ENCODE measurements at regions not wholly inside any gene's neighbourhood (a gene's known extent, or its start where the extent isn't known, plus 50 kb on each side); places are given as distances from the start of the nearest gene placed in this dataset.

DNA sequence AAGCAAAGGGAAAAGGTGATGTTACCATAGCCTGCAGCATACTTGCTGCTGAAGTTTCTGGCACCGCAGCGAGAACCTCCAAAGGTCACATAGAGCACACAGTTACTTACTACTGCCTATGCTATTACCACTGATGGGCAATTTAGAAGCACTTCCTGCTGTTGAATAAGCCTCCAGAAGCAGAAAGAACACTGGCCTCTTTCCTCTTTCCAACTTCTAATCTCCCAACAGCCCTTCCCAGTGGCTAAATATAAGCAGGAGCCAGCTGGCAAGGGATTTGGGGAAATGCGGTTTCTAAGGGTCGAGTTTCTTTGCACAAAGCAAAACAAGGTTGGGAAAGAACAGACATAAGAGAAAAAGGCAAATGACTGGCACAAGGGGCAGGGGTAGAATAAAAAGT is 669.2 kb upstream of the ACO1 start:
- DNase-seq (ENCODE audit: extremely low read depth in 1 of 4, low spot score in 3 of 4), result no peak
- WGBS (ENCODE audit: insufficient coverage, low coverage, missing lambda C conversion rate), result 0% methylated on average over 2 of the region's 4 CpGs
- CTCF ChIA-PET (ENCODE audit: low intra/inter-chr PET ratio), result no interaction called here
- intact Hi-C loops (cut with micrococcal nuclease) (no loop called here), in situ Hi-C loops (cut with MboI) (no loop called here)
- Histone ChIP-seq H3K9ac (ENCODE audit: insufficient read depth in 1 of 2, low read depth in 2 of 2, low read length in 2 of 2) (no peak overlapping the region), H3K79me2 (ENCODE audit: control insufficient read depth, insufficient read depth, low read length) (no peaks in the 10 kb centered on the region), H2AFZ (ENCODE audit: low read depth, low read length) (no peak overlapping the region), H3K27ac (ENCODE audit: extremely low read depth, low read depth, low read length) (no peak overlapping the region), H3K9me3 (replicated peaks; ENCODE audit: control insufficient read depth, insufficient read depth, low read depth, low read length) (no peaks in the 10 kb centered on the region), H3K27me3 (ENCODE audit: control insufficient read depth in 2 of 2, insufficient read depth in 2 of 2, low read length in 2 of 2) (no peaks in the 10 kb centered on the region), H3K4me3 (no peak overlapping the region), H3K9me1 (ENCODE audit: control insufficient read depth, insufficient read depth, low read length) (no peaks in the 10 kb centered on the region), H3K4me1 (replicated peaks in 1 of 2; ENCODE audit: control insufficient read depth in 2 of 2, insufficient read depth in 2 of 2, low read length in 2 of 2) (no peaks in the 10 kb centered on the region), H3K4me2 (ENCODE audit: insufficient read depth, low read length) (no peak overlapping the region), H3K36me3 (ENCODE audit: control insufficient read depth, insufficient read depth, low read length) (no peaks in the 10 kb centered on the region), H4K20me1 (replicated peaks; ENCODE audit: control insufficient read depth, insufficient read depth, low read length) (no peaks in the 10 kb centered on the region)
- POLR2A ChIA-PET, result no interaction called here
- no TSS peak for BruUV-seq (replicated peaks)
- FAIRE-seq, result no peak
- ATAC-seq, result no peak
- no peak for TF ChIP-seq SMARCA5 (IDR thresholded peaks at IDR 0.05)
- no peak for TF ChIP-seq ILF3 (IDR thresholded peaks at IDR 0.05; ENCODE audit: borderline replicate concordance)
- no peak for TF ChIP-seq ZNF785 (CRISPR knock-in tag; IDR thresholded peaks at IDR 0.05)
- no peak for TF ChIP-seq E2F4 (CRISPR knock-in tag; IDR thresholded peaks at IDR 0.05; ENCODE audit: low read depth)
- no peak for TF ChIP-seq ATF2 (CRISPR knock-in tag; IDR thresholded peaks at IDR 0.05)
- no peak for TF ChIP-seq NCOA4 (IDR thresholded peaks at IDR 0.05; ENCODE audit: partially characterized antibody)
- no peak for TF ChIP-seq PRMT5 (CRISPR knock-in tag; IDR thresholded peaks at IDR 0.05)
- TF ChIP-seq ADNP (tag; IDR thresholded peaks at IDR 0.05), result no peak
- TF ChIP-seq BACH1 (tag; IDR thresholded peaks at IDR 0.05), result no peak
- no peak for TF ChIP-seq MBD2 (IDR thresholded peaks at IDR 0.05; ENCODE audit: borderline replicate concordance, low read depth)
- TF ChIP-seq ZNF311 (CRISPR knock-in tag; IDR thresholded peaks at IDR 0.05), result no peak
- TF ChIP-seq, protein P1, sequence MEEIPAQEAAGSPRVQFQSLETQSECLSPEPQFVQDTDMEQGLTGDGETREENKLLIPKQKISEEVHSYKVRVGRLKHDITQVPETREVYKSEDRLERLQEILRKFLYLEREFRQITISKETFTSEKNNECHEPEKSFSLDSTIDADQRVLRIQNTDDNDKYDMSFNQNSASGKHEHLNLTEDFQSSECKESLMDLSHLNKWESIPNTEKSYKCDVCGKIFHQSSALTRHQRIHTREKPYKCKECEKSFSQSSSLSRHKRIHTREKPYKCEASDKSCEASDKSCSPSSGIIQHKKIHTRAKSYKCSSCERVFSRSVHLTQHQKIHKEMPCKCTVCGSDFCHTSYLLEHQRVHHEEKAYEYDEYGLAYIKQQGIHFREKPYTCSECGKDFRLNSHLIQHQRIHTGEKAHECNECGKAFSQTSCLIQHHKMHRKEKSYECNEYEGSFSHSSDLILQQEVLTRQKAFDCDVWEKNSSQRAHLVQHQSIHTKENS (CRISPR knock-in tag; IDR thresholded peaks at IDR 0.05), result no peak
- no peak for TF ChIP-seq DMBX1 (CRISPR knock-in tag; IDR thresholded peaks at IDR 0.05; ENCODE audit: borderline replicate concordance)
- TF ChIP-seq ZNF12 (CRISPR knock-in tag; IDR thresholded peaks at IDR 0.05), result no peak
- TF ChIP-seq, protein P2, sequence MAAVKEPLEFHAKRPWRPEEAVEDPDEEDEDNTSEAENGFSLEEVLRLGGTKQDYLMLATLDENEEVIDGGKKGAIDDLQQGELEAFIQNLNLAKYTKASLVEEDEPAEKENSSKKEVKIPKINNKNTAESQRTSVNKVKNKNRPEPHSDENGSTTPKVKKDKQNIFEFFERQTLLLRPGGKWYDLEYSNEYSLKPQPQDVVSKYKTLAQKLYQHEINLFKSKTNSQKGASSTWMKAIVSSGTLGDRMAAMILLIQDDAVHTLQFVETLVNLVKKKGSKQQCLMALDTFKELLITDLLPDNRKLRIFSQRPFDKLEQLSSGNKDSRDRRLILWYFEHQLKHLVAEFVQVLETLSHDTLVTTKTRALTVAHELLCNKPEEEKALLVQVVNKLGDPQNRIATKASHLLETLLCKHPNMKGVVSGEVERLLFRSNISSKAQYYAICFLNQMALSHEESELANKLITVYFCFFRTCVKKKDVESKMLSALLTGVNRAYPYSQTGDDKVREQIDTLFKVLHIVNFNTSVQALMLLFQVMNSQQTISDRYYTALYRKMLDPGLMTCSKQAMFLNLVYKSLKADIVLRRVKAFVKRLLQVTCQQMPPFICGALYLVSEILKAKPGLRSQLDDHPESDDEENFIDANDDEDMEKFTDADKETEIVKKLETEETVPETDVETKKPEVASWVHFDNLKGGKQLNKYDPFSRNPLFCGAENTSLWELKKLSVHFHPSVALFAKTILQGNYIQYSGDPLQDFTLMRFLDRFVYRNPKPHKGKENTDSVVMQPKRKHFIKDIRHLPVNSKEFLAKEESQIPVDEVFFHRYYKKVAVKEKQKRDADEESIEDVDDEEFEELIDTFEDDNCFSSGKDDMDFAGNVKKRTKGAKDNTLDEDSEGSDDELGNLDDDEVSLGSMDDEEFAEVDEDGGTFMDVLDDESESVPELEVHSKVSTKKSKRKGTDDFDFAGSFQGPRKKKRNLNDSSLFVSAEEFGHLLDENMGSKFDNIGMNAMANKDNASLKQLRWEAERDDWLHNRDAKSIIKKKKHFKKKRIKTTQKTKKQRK (IDR thresholded peaks at IDR 0.05; ENCODE audit: borderline replicate concordance, low read depth, low read length), result no peak

Measured in K562 (cell line).